Kidney epithelial cell (primary cell): ENCODE measurements at regions not wholly inside any gene's neighbourhood (a gene's known extent, or its start where the extent isn't known, plus 50 kb on each side); places are given as distances from the start of the nearest gene placed in this dataset.

Experiments used
- DNase-seq: peaks from one replicate; pipeline ENCODE4 v3.0.0-alpha.2; 2010; ENCODE audit warnings: low read depth
- H3K27me3 ChIP-seq: 2 replicates; pipeline ENCODE4 v1.6.0; 2011; ENCODE audit warnings: low read length; ENCODE audit not compliant: control insufficient read depth, insufficient read depth
- H3K36me3 ChIP-seq: 2 replicates; pipeline ENCODE4 v1.5.1; 2011; ENCODE audit warnings: low read length; ENCODE audit not compliant: control insufficient read depth, insufficient read depth
- H3K4me3 ChIP-seq: 2 replicates; pipeline ENCODE4 v1.5.1; 2011; ENCODE audit warnings: low read depth, mild to moderate bottlenecking, control low read depth, low read length
- CTCF ChIP-seq: IDR thresholded peaks from 2 replicates; pipeline ENCODE4 v1.5.1; 2011; ENCODE audit warnings: mild to moderate bottlenecking, moderate library complexity, low read length, control low read depth, inconsistent platforms; ENCODE audit not compliant: insufficient read depth, poor library complexity, severe bottlenecking

DNA sequence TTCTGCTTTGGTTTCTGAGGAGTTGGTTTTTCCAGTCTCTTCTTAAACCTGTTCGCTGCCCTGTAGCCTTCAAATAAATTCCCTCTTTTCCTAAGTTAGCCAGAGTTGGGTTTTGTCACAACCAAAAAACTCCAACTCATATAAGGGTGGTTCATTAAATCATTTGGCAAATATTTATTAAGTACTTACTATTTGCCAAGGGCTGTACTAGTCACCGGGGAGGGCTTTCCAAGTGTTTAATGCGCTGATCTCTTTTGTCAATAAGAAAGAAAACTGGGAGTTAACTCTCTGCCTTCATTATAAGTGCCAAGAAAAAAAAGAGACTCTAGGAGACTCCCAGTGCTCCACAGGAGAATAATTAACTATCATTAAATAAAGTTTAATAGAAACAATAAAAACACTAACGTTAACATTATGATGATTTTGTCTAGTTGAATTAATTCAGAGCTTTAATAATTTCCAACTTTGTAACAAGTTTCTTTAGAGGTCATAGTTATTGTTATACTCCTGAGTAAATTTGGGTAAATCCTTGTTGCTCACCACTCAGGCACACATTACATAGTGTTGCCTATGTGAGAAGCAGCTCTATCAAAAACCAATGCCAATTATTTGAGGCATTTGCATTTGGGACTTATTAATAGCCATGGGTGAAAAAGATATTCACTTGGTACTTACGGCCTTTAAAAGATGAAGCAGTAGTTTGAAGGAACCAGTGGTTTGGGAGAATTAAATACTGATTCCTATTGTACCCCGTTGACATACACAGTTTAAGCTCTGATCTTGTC is 122.5 kb upstream of the TEX13D start:
- H3K36me3 ChIP-seq: no peaks in the 10 kb centered on the region
- no peak for TF ChIP-seq CTCF
- DNase-seq: no peak

DNA sequence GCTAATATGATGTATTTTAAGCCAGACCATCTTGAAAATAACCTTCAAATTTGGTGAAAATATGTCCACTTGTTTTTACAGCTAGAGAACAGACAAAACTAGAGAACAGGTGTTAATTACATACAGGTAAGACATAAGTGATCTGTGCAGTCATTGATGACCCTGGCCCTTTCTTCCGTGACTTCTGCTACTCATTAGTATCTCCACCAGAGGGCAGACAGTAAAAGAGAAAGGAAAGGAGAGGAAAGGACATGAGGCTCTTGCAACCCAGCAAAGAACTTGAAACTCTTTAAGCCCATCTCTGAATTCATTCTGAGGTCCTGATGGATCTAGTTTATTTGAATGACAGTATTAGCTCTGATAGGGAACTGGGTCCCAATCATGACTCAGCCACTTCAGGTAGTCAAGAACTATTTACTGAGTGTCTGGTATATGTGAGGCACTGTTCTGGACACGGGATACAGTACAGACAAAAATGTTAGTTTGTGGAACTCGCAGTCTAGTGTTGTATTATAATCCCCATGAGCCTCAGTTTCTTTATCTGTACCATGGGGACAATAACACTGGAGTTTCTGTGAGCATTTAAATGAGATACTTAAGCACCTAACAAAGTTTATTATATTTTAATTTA is 121.0 kb upstream of the TEX13D start:
- TF ChIP-seq CTCF: peak; percentile 62
- no peak overlapping the region for H3K4me3 ChIP-seq
- no peak for DNase-seq
- no peaks in the 10 kb centered on the region for H3K36me3 ChIP-seq
- H3K27me3 ChIP-seq: no peaks in the 10 kb centered on the region

More for the DNA sequence above, 122.5 kb upstream of the TEX13D start:
- Histone ChIP-seq H3K27me3 (no peaks in the 10 kb centered on the region), H3K4me3 (no peak overlapping the region)

DNA sequence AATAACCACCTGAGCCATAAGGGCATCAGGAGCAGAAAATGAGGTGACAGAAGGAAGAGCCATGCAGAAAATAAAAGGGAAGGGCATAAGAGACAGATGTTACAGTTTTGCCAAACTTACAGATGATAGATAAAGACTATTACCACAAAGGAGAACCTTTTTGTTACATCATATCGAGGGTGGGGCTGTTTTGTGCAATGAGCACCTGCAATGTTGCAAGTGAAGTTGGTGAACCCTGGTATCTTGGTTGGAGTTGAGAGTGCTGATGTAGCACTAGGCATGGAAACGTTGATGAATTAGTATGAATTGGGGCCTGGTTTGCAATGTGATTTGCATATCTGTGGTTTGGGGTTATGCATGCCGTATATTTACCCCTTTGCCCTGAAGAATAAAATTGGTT is 119.8 kb upstream of the TEX13D start:
- Histone ChIP-seq H3K36me3 (no peaks in the 10 kb centered on the region), H3K27me3 (no peaks in the 10 kb centered on the region), H3K4me3 (no peak overlapping the region)
- no peak for DNase-seq
- no peak for TF ChIP-seq CTCF

DNA sequence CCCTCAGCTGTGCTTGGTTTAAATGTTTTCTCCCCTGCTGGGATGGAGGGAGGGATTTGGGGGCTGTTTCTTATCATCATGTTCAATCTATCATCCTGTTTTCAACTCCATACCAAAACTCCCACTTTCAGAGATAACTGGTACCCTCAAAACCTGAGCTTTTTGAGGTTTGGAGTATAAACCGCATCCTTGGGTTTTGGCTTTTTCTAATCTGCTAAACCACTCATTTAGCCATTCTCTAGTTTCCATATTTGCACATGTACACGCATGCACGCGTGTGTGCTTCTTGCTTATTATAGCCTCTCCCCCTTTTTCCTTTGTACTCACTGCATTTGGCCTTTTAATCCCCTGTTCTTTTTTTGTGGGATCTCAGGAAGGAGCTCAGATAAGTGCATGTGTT is 116.7 kb upstream of the TEX13D start:
- Histone ChIP-seq H3K27me3 (no peaks in the 10 kb centered on the region), H3K36me3 (no peaks in the 10 kb centered on the region), H3K4me3 (no peak overlapping the region)
- no peak for DNase-seq
- TF ChIP-seq CTCF: no peak

DNA sequence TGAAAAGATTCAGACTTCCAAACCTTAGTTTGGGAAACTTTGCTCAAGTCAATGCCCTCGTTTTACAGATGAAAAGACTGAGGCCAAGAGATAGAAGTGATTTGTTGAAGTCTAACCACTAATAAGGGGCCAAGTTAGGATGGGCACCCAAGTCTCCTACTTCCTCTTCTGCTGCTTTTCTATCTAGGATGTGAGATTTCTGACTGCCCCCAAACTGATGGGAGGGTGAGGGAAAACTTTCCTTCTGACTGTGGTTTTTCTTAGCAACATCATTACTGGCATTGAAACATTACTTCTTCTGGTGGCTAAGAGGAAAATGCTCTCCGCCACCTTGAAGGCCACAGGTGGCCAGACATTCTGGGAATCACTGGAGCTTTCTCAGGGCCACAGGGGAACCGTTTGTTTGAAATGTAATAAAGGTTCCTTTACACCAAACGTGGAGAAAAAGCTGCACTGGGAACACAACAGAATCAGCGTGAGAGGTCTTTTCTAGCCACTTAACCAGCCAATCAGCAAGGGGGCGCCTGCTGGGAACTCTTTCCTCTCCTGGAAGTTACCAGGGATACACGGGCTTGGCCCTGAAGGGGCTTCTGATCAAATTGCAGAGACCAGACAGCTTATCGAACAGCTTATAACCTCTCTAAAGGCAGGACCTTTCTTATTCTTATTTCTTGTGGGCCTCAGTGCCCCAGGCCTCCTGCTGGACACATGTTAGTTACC is 115.9 kb upstream of the TEX13D start:
- no peaks in the 10 kb centered on the region for H3K36me3 ChIP-seq
- H3K4me3 ChIP-seq: no peak overlapping the region
- DNase-seq: no peak
- no peaks in the 10 kb centered on the region for H3K27me3 ChIP-seq
- no peak for TF ChIP-seq CTCF
